ENCODE measurements at regions not wholly inside any gene's neighbourhood (a gene's known extent, or its start where the extent isn't known, plus 50 kb on each side); places are given as distances from the start of the nearest gene placed in this dataset.

GRCh38 chr3:104868291-104868690, 498.4 kb upstream of the ALCAM start:
- Mint-ChIP-seq H3K9me3 (ENCODE audit: unreplicated experiment) (no peaks in the 10 kb centered on the region), H3K4me1 (ENCODE audit: unreplicated experiment) (peaks cover 8% of the 10 kb centered on the region), H3K36me3 (ENCODE audit: unreplicated experiment) (no peaks in the 10 kb centered on the region), H3K4me3 (ENCODE audit: unreplicated experiment) (no peak overlapping the region), H3K27me3 (ENCODE audit: unreplicated experiment) (no peaks in the 10 kb centered on the region), H3K27ac (ENCODE audit: unreplicated experiment) (no peak overlapping the region)
- no peak for DNase-seq (ENCODE audit: extremely low spot score, unreplicated experiment)
- TF ChIP-seq CTCF (IDR thresholded peaks at IDR 0.05), result no peak

GRCh38 chr3:104870276-104870675, 496.4 kb upstream of the ALCAM start:
- no peak overlapping the region for H3K4me3 Mint-ChIP-seq (ENCODE audit: unreplicated experiment)
- no peak for TF ChIP-seq CTCF (IDR thresholded peaks at IDR 0.05)
- H3K27ac Mint-ChIP-seq (ENCODE audit: unreplicated experiment), result no peak overlapping the region
- H3K9me3 Mint-ChIP-seq (ENCODE audit: unreplicated experiment), result no peaks in the 10 kb centered on the region
- no peaks in the 10 kb centered on the region for H3K36me3 Mint-ChIP-seq (ENCODE audit: unreplicated experiment)
- H3K27me3 Mint-ChIP-seq (ENCODE audit: unreplicated experiment), result no peaks in the 10 kb centered on the region
- peaks cover 11% of the 10 kb centered on the region for H3K4me1 Mint-ChIP-seq (ENCODE audit: unreplicated experiment)
- DNase-seq (ENCODE audit: extremely low spot score, unreplicated experiment), result no peak

- no peak for TF ChIP-seq CTCF (IDR thresholded peaks at IDR 0.05)
- Mint-ChIP-seq H3K9me3 (ENCODE audit: unreplicated experiment) (peaks cover 4% of the 10 kb centered on the region), H3K4me3 (ENCODE audit: unreplicated experiment) (no peak overlapping the region), H3K36me3 (ENCODE audit: unreplicated experiment) (no peaks in the 10 kb centered on the region), H3K27me3 (ENCODE audit: unreplicated experiment) (no peaks in the 10 kb centered on the region), H3K4me1 (ENCODE audit: unreplicated experiment) (peaks cover 11% of the 10 kb centered on the region), H3K27ac (ENCODE audit: unreplicated experiment) (no peak overlapping the region)
- DNase-seq (ENCODE audit: extremely low spot score, unreplicated experiment), result no peak
Measured at GRCh38 chr3:104873331-104873730, 493.4 kb upstream of the ALCAM start.

GRCh38 chr3:104878395-104878794, 488.3 kb upstream of the ALCAM start:
- Mint-ChIP-seq H3K27me3 (ENCODE audit: unreplicated experiment) (no peaks in the 10 kb centered on the region), H3K36me3 (ENCODE audit: unreplicated experiment) (no peaks in the 10 kb centered on the region), H3K4me1 (ENCODE audit: unreplicated experiment) (peaks cover 15% of the 10 kb centered on the region), H3K4me3 (ENCODE audit: unreplicated experiment) (no peak overlapping the region), H3K27ac (ENCODE audit: unreplicated experiment) (peak overlapping the region; percentile 14), H3K9me3 (ENCODE audit: unreplicated experiment) (peaks cover 4% of the 10 kb centered on the region)
- TF ChIP-seq CTCF (IDR thresholded peaks at IDR 0.05), result no peak
- no peak for DNase-seq (ENCODE audit: extremely low spot score, unreplicated experiment)

- Mint-ChIP-seq H3K27ac (ENCODE audit: unreplicated experiment) (peak overlapping the region; percentile 8), H3K36me3 (ENCODE audit: unreplicated experiment) (no peaks in the 10 kb centered on the region), H3K4me1 (ENCODE audit: unreplicated experiment) (peaks cover 12% of the 10 kb centered on the region), H3K27me3 (ENCODE audit: unreplicated experiment) (no peaks in the 10 kb centered on the region), H3K9me3 (ENCODE audit: unreplicated experiment) (peaks cover 4% of the 10 kb centered on the region), H3K4me3 (ENCODE audit: unreplicated experiment) (no peak overlapping the region)
- no peak for DNase-seq (ENCODE audit: extremely low spot score, unreplicated experiment)
- no peak for TF ChIP-seq CTCF (IDR thresholded peaks at IDR 0.05)
Measured at GRCh38 chr3:104879919-104880318, 486.8 kb upstream of the ALCAM start.
